ENCODE measurements at regions not wholly inside any gene's neighbourhood (a gene's known extent, or its start where the extent isn't known, plus 50 kb on each side); places are given as distances from the start of the nearest gene placed in this dataset.

DNA sequence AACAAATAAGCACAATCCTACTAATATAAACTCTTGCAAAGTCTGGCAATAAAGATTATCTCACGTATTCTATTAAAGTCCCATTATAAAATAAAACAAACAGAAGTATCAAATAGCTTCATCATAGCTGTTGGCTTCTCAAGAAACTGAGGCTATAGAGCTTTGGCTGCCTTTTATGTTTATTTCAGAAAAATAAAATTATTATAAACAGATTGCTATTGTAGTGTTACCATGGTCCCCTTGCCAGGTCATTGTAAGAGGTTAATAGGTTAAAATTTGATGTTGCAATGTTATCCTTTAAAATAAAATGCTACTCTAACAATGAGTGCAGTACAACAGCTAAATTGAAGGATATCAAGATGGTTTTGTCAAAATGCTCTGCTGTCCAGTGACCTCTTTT lies 828.8 kb upstream of the SOX9 start:
- DNase-seq (ENCODE audit: low spot score), result no peak
- Histone ChIP-seq H3K9me3 (no peaks in the 10 kb centered on the region), H3K4me3 (no peak overlapping the region)

DNA sequence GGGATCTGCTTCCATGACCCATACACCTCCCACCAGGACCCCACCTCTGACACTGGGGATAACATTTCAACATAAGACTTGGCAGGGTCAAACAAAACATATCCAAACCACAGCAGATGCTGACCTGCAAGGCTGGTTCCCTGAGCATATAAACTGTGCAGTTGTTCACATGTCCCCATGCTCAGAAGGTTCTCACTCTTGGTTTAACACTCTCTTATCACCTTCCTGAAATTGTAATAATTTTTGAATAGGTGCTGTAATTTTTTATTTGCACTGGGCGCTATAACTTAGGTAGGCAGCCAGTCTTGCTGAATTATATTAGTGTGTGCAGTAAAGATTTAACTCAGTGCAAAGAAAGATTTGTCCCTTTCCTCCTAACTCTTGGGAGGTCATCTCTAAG lies 824.8 kb upstream of the SOX9 start:
- no peak for DNase-seq (ENCODE audit: low spot score)
- H3K9me3 ChIP-seq, result no peaks in the 10 kb centered on the region
- H3K4me3 ChIP-seq, result no peak overlapping the region
- H3K4me1 ChIP-seq, result no peaks in the 10 kb centered on the region
- H3K27me3 ChIP-seq, result no peaks in the 10 kb centered on the region
- TF ChIP-seq CTCF (IDR thresholded peaks at IDR 0.05), result no peak
- no peaks in the 10 kb centered on the region for H3K36me3 ChIP-seq
- H3K27ac ChIP-seq, result no peak overlapping the region

More for the DNA sequence above, 828.8 kb upstream of the SOX9 start:
- H3K4me1 ChIP-seq, result no peaks in the 10 kb centered on the region
- H3K27me3 ChIP-seq, result no peaks in the 10 kb centered on the region
- no peak for TF ChIP-seq CTCF (IDR thresholded peaks at IDR 0.05)
- no peaks in the 10 kb centered on the region for H3K36me3 ChIP-seq
- no peak overlapping the region for H3K27ac ChIP-seq

- DNase-seq (ENCODE audit: low spot score), result no peak
- Histone ChIP-seq H3K9me3 (peaks cover 0 to 3% of the 10 kb centered on the region in 2 donors), H3K27ac (no peak overlapping the region), H3K4me3 (no peak overlapping the region), H3K36me3 (no peaks in the 10 kb centered on the region), H3K27me3 (no peaks in the 10 kb centered on the region), H3K4me1 (no peaks in the 10 kb centered on the region)
- TF ChIP-seq CTCF (IDR thresholded peaks at IDR 0.05), result no peak
Measured at GRCh38 chr17:71301063-71301462, 819.8 kb upstream of the SOX9 start.

- peaks cover 0 to 3% of the 10 kb centered on the region in 2 donors for H3K9me3 ChIP-seq
- H3K27ac ChIP-seq, result no peak overlapping the region
- no peak for DNase-seq (ENCODE audit: low spot score)
- no peak for TF ChIP-seq CTCF (IDR thresholded peaks at IDR 0.05)
- no peaks in the 10 kb centered on the region for H3K4me1 ChIP-seq
- H3K27me3 ChIP-seq, result no peaks in the 10 kb centered on the region
- no peaks in the 10 kb centered on the region for H3K36me3 ChIP-seq
- no peak overlapping the region for H3K4me3 ChIP-seq
Measured at GRCh38 chr17:71302721-71303549, 817.9 kb upstream of the SOX9 start.

- Histone ChIP-seq H3K27ac (no peak overlapping the region), H3K27me3 (no peaks in the 10 kb centered on the region), H3K36me3 (no peaks in the 10 kb centered on the region), H3K9me3 (peaks cover 0 to 3% of the 10 kb centered on the region in 2 donors), H3K4me1 (no peaks in the 10 kb centered on the region), H3K4me3 (no peak overlapping the region)
- no peak for DNase-seq (ENCODE audit: low spot score)
- no peak for TF ChIP-seq CTCF (IDR thresholded peaks at IDR 0.05)
Measured at GRCh38 chr17:71304498-71305158, 816.2 kb upstream of the SOX9 start.
